ENCODE measurements at regions not wholly inside any gene's neighbourhood (a gene's known extent, or its start where the extent isn't known, plus 50 kb on each side); places are given as distances from the start of the nearest gene placed in this dataset.
"Not testable (repeated sequence)": the region's sequence is repeated elsewhere in the genome, so short reads cannot be mapped to it uniquely, and the experiment has no call there.

DNA sequence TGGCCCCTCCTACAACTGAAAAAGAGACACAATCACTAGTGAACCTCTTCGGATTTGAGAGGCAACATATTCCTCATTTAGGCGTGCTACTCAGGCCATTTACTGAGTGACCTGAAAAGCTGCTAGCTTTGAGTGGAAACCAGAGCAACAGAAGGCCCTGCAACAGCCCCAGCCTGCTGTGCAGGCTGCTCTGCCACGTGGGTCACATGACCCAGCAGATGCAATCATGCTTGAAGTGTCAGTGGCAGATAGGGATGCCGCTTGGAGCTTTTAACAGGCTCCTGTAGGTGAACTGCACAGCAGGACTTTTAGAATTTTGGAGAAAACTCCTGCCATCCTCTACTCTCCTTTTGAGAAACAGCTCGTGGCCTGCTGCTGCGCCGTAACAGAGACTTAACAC, 578.6 kb upstream of the RAB6C start:
- TF ChIP-seq, protein P1, sequence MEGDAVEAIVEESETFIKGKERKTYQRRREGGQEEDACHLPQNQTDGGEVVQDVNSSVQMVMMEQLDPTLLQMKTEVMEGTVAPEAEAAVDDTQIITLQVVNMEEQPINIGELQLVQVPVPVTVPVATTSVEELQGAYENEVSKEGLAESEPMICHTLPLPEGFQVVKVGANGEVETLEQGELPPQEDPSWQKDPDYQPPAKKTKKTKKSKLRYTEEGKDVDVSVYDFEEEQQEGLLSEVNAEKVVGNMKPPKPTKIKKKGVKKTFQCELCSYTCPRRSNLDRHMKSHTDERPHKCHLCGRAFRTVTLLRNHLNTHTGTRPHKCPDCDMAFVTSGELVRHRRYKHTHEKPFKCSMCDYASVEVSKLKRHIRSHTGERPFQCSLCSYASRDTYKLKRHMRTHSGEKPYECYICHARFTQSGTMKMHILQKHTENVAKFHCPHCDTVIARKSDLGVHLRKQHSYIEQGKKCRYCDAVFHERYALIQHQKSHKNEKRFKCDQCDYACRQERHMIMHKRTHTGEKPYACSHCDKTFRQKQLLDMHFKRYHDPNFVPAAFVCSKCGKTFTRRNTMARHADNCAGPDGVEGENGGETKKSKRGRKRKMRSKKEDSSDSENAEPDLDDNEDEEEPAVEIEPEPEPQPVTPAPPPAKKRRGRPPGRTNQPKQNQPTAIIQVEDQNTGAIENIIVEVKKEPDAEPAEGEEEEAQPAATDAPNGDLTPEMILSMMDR (IDR thresholded peaks at IDR 0.05) = no peak
- TF ChIP-seq POLR2A (IDR thresholded peaks at IDR 0.05) = no peak
- intact Hi-C loops (cut with DNase I; ENCODE audit: low total_unique reads) = no loop called here
- 72 to 74% methylated on average over 7 of the region's 7 CpGs for WGBS, 2 donors

DNA sequence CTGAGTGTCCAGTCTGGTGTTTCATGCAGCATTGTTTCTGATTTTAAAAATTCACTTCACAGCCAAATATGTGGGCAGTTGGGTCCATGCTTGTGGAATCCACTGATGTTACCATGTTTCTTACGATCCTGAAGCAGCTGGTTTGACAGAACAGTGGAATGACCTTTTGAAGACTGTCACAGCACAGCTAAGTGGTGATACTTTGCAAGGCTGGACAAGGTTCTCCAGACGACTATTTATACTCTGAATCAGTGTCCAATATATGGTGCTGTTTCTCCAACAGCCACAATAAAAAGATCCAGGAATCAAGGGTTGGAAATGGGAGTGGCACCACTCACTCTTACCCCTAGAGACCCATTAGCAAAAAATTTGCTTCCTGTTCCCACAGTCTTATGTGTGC, 577.4 kb upstream of the RAB6C start:
- WGBS, 2 donors = 59 to 65% methylated on average over 2 of the region's 2 CpGs
- no peak overlapping the region for H3K4me3 ChIP-seq (ENCODE audit: low read depth, poor library complexity, severe bottlenecking)
- intact Hi-C loops (cut with DNase I; ENCODE audit: low total_unique reads) = no loop called here
- no peak for TF ChIP-seq POLR2A (IDR thresholded peaks at IDR 0.05)
- TF ChIP-seq, protein P1 (IDR thresholded peaks at IDR 0.05) = no peak
- DNase-seq (ENCODE audit: low spot score in 2 of 2) = no peak

More for the DNA sequence above, 578.6 kb upstream of the RAB6C start:
- no peak for DNase-seq (ENCODE audit: low spot score in 2 of 2)
- no peak overlapping the region for H3K4me3 ChIP-seq (ENCODE audit: low read depth, poor library complexity, severe bottlenecking)

DNA sequence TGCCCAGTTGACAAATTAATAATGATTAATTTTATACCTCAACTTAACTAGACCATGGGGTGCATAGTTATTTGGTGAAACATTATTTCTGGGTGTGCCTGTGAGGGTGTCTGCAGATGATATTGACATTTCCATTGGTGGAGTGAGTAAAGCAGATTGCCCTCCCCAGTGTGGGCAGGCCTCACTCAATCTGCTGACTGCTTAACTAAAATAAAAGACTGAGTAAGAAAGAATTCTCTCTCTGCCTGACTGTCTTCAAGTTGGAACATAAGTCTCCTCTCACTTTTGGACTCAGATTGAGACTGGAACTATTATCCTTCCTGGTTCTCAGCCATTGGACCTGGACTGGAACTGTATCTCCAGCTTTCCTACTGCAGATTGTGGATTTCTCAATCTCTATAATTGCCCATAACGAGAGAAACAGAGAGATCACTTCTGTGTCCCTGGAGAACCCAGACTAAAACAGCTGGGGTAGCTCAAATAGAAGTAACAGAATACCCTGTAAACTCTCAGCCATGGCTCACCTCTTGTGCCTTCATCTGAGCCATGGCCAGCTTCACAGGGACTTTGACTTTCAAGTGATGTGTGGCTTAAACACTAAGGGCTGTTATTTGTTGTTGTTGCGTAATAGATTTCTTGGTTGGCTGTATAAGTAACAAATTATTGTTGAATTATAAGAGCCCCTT, 575.3 kb upstream of the RAB6C start:
- intact Hi-C loops (cut with DNase I; ENCODE audit: low total_unique reads) = no loop called here
- WGBS, 2 donors = 53 to 71% methylated on average over 2 of the region's 2 CpGs
- TF ChIP-seq, protein P1 (IDR thresholded peaks at IDR 0.05) = no peak
- TF ChIP-seq POLR2A (IDR thresholded peaks at IDR 0.05) = no peak

DNA sequence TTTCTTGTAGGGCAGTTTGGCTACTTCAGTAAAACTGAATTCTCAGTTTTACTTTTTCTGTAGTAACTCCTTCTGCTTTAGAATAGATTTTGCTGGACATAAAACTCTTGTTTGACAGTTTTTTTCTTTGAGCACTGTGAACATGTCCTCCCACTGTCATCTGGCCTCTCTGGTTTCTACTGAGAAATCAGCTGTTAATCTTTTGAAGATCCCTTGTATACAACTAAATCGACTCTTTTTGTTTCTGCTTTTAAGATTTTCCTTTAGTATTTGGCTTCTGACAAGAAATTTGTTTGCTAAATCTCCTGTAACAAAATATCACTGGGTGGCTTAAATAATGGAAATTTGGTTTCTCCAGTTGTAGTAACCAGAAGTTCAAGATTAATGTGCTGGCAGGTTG, 570.9 kb upstream of the RAB6C start:
- TF ChIP-seq, protein P1 (IDR thresholded peaks at IDR 0.05) = no peak
- no peak for TF ChIP-seq POLR2A (IDR thresholded peaks at IDR 0.05)
- no peak for DNase-seq (ENCODE audit: low spot score in 2 of 2)
- intact Hi-C loops (cut with DNase I; ENCODE audit: low total_unique reads) = no loop called here
- WGBS, 2 donors = 93 to 97% methylated on average over 1 of the region's 1 CpG
- no peak overlapping the region for H3K4me3 ChIP-seq (ENCODE audit: low read depth, poor library complexity, severe bottlenecking)

More for the DNA sequence above, 575.3 kb upstream of the RAB6C start:
- H3K4me3 ChIP-seq (ENCODE audit: low read depth, poor library complexity, severe bottlenecking) = no peak overlapping the region
- DNase-seq (ENCODE audit: low spot score in 2 of 2) = no peak

DNA sequence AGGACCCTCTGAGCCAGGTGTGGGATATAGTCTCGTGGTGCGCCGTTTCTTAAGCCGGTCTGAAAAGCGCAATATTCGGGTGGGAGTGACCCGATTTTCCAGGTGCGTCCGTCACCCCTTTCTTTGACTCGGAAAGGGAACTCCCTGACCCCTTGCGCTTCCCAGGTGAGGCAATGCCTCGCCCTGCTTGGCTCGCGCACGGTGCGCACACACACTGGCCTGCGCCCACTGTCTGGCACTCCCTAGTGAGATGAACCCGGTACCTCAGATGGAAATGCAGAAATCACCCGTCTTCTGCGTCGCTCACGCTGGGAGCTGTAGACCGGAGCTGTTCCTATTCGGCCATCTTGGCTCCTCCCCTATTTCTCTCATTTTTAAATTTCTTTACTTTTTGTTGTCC, 562.4 kb upstream of the RAB6C start:
- DNase-seq (ENCODE audit: low spot score in 2 of 2); intact Hi-C loops (cut with DNase I; ENCODE audit: low total_unique reads); H3K4me3 ChIP-seq (ENCODE audit: low read depth, poor library complexity, severe bottlenecking): not testable (repeated sequence)
- WGBS, 2 donors = 94 to 97% methylated on average over 12 of the region's 24 CpGs

DNA sequence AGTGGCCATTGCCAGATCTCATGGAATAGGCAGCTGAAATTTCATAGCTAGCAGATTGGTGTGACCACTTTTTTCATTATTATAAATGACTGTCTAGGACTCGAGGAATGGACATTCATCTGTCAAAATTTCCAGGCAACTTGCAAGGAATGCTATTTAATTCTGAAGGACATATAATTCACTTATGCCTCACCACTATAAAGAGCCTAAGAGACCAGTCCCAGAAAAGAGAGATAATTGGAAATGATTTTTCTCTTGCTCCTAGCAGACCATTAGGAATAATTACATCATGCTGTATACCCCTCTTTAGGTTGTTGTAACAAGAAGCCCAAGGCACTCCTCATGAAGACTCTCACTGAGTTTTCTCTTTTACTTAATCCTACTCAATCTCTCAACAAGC, 557.4 kb upstream of the RAB6C start:
- TF ChIP-seq POLR2A (IDR thresholded peaks at IDR 0.05) = no peak
- TF ChIP-seq, protein P1 (IDR thresholded peaks at IDR 0.05) = no peak
- intact Hi-C loops (cut with DNase I; ENCODE audit: low total_unique reads) = no loop called here
- no peak for DNase-seq (ENCODE audit: low spot score in 2 of 2)
- WGBS, 2 donors = 53 to 72% methylated on average over 1 of the region's 1 CpG
- no peak overlapping the region for H3K4me3 ChIP-seq (ENCODE audit: low read depth, poor library complexity, severe bottlenecking)

Measured in lower leg skin (tissue), 4 donors.